ENCODE measurements at regions not wholly inside any gene's neighbourhood (a gene's known extent, or its start where the extent isn't known, plus 50 kb on each side); places are given as distances from the start of the nearest gene placed in this dataset.

GRCh38 chr13:44276061-44276460 lies 97.6 kb upstream of the SERP2 start:
- DNase-seq (ENCODE audit: low read depth in 3 of 3): no peak

GRCh38 chr13:44277459-44277858 lies 96.2 kb upstream of the SERP2 start:
- DNase-seq (ENCODE audit: low read depth in 3 of 3): no peak

- DNase-seq (ENCODE audit: low read depth in 3 of 3): no peak
Observed at GRCh38 chr13:44278166-44278565, 95.5 kb upstream of the SERP2 start.

GRCh38 chr13:44280456-44280855 lies 93.2 kb upstream of the SERP2 start:
- DNase-seq (ENCODE audit: low read depth in 3 of 3): no peak

- no peak for DNase-seq (ENCODE audit: low read depth in 3 of 3)
Observed at GRCh38 chr13:44281252-44282000, 92.2 kb upstream of the SERP2 start.

- DNase-seq (ENCODE audit: low read depth in 3 of 3): no peak
Observed at GRCh38 chr13:44283600-44283999, 90.0 kb upstream of the SERP2 start.

- no peak for DNase-seq (ENCODE audit: low read depth in 3 of 3)
Observed at GRCh38 chr13:44287958-44288357, 85.7 kb upstream of the SERP2 start.

- no peak for DNase-seq (ENCODE audit: low read depth in 3 of 3)
Observed at GRCh38 chr13:44292545-44292944, 81.1 kb upstream of the SERP2 start.

- DNase-seq (ENCODE audit: low read depth in 3 of 3): no peak
Observed at GRCh38 chr13:44293374-44293773, 80.2 kb upstream of the SERP2 start.

GRCh38 chr13:44293908-44294735 lies 79.5 kb upstream of the SERP2 start:
- no peak for DNase-seq (ENCODE audit: low read depth in 3 of 3)

- DNase-seq (ENCODE audit: low read depth in 3 of 3): no peak
Observed at GRCh38 chr13:44294876-44295275, 78.7 kb upstream of the SERP2 start.

- DNase-seq (ENCODE audit: low read depth in 3 of 3): no peak
Observed at GRCh38 chr13:44296856-44297255, 76.8 kb upstream of the SERP2 start.

GRCh38 chr13:44298314-44298713 lies 75.3 kb upstream of the SERP2 start:
- DNase-seq (ENCODE audit: low read depth in 3 of 3): no peak

GRCh38 chr13:44299152-44299943 lies 74.3 kb upstream of the SERP2 start:
- no peak for DNase-seq (ENCODE audit: low read depth in 3 of 3)

GRCh38 chr13:44300895-44301638 lies 72.6 kb upstream of the SERP2 start:
- DNase-seq (ENCODE audit: low read depth in 3 of 3): no peak

GRCh38 chr13:44301639-44302015 lies 72.0 kb upstream of the SERP2 start:
- DNase-seq (ENCODE audit: low read depth in 3 of 3): no peak

GRCh38 chr13:44302233-44302632 lies 71.4 kb upstream of the SERP2 start:
- no peak for DNase-seq (ENCODE audit: low read depth in 3 of 3)

GRCh38 chr13:44302940-44303575 lies 70.6 kb upstream of the SERP2 start:
- no peak for DNase-seq (ENCODE audit: low read depth in 3 of 3)

- no peak for DNase-seq (ENCODE audit: low read depth in 3 of 3)
Observed at GRCh38 chr13:44303681-44304432, 69.8 kb upstream of the SERP2 start.

GRCh38 chr13:44304433-44304725 lies 69.2 kb upstream of the SERP2 start:
- DNase-seq (ENCODE audit: low read depth in 3 of 3): no peak

- no peak for DNase-seq (ENCODE audit: low read depth in 3 of 3)
Observed at GRCh38 chr13:44305286-44305685, 68.3 kb upstream of the SERP2 start.
